HG02840 (cell line): ENCODE measurements at regions not wholly inside any gene's neighbourhood (a gene's known extent, or its start where the extent isn't known, plus 50 kb on each side); places are given as distances from the start of the nearest gene placed in this dataset.

Experiments used
- ATAC-seq: cut with Tn5 transposase; IDR thresholded peaks from one replicate; pipeline ENCODE4 v1.9.1; 2021; ENCODE audit warnings: mild to moderate bottlenecking, moderate library complexity, moderate number of reproducible peaks; ENCODE audit not compliant: unreplicated experiment, low FRiP score

GRCh38 chrX:40485973-40486372 is 94.8 kb upstream of the ATP6AP2 start:
- ATAC-seq: no peak

- ATAC-seq: no peak
Observed at GRCh38 chrX:40485102-40485826, 95.5 kb upstream of the ATP6AP2 start.

GRCh38 chrX:40484408-40485091 is 96.2 kb upstream of the ATP6AP2 start:
- no peak for ATAC-seq

GRCh38 chrX:40483502-40483901 is 97.3 kb upstream of the ATP6AP2 start:
- no peak for ATAC-seq

- no peak for ATAC-seq
Observed at GRCh38 chrX:40479777-40480318, 100.9 kb upstream of the ATP6AP2 start.

GRCh38 chrX:40478474-40479065 is 102.2 kb upstream of the ATP6AP2 start:
- no peak for ATAC-seq

- no peak for ATAC-seq
Observed at GRCh38 chrX:40476958-40477357, 103.8 kb upstream of the ATP6AP2 start.

- no peak for ATAC-seq
Observed at GRCh38 chrX:40474645-40475044, 106.1 kb upstream of the ATP6AP2 start.

GRCh38 chrX:40474205-40474626 is 106.6 kb upstream of the ATP6AP2 start:
- no peak for ATAC-seq

- no peak for ATAC-seq
Observed at GRCh38 chrX:40473460-40474204, 107.1 kb upstream of the ATP6AP2 start.

- ATAC-seq: no peak
Observed at GRCh38 chrX:40471965-40472648, 108.7 kb upstream of the ATP6AP2 start.

GRCh38 chrX:40470830-40471429 is 109.8 kb upstream of the ATP6AP2 start:
- ATAC-seq: no peak

GRCh38 chrX:40469316-40469715 is 111.5 kb upstream of the ATP6AP2 start:
- no peak for ATAC-seq

- ATAC-seq: no peak
Observed at GRCh38 chrX:40468033-40468846, 112.5 kb upstream of the ATP6AP2 start.

GRCh38 chrX:40467454-40467853 is 113.3 kb upstream of the ATP6AP2 start:
- no peak for ATAC-seq

- no peak for ATAC-seq
Observed at GRCh38 chrX:40465735-40466551, 114.8 kb upstream of the ATP6AP2 start.

GRCh38 chrX:40462795-40463194 is 118.0 kb upstream of the ATP6AP2 start:
- no peak for ATAC-seq

- no peak for ATAC-seq
Observed at GRCh38 chrX:40460926-40461325, 119.8 kb upstream of the ATP6AP2 start.
